Neural cell (in vitro differentiated cells): ENCODE measurements at regions not wholly inside any gene's neighbourhood (a gene's known extent, or its start where the extent isn't known, plus 50 kb on each side); places are given as distances from the start of the nearest gene placed in this dataset.
"Not testable (repeated sequence)": the region's sequence is repeated elsewhere in the genome, so short reads cannot be mapped to it uniquely, and the experiment has no call there.

Experiments used
- H2AFZ ChIP-seq: fragments of 200-600, 300-800 bp; sonication (generic), shearing (Covaris generic); 2 replicates; pipeline ENCODE4 v1.6.0; 2014; ENCODE audit warnings: low read depth, mild to moderate bottlenecking, antibody characterized with exemption, low read length, moderate library complexity
- H3F3A ChIP-seq: fragments of 200-600 bp; shearing (Covaris generic); 2 replicates; pipeline ENCODE4 v1.6.1; 2016; ENCODE audit warnings: mild to moderate bottlenecking, moderate library complexity, mixed read lengths, antibody characterized with exemption, low read length; ENCODE audit not compliant: insufficient read depth, poor library complexity, severe bottlenecking
- H3K27ac ChIP-seq: fragments of 200-600, 300-800 bp; sonication (generic), shearing (Covaris generic); 2 replicates; pipeline ENCODE4 v1.5.1; 2014; ENCODE audit warnings: mild to moderate bottlenecking, low read length, moderate library complexity
- H3K27me3 ChIP-seq: fragments of 300-800, 200-600 bp; sonication (generic), shearing (Covaris generic); 2 replicates; pipeline ENCODE4 v1.6.0; 2014; ENCODE audit warnings: mild to moderate bottlenecking, low read depth, low read length, moderate library complexity; ENCODE audit not compliant: insufficient read depth
- H3K36me3 ChIP-seq: fragments of 300-800, 200-600 bp; sonication (generic), shearing (Covaris generic); 2 replicates; pipeline ENCODE4 v1.5.1; 2014; ENCODE audit warnings: mild to moderate bottlenecking, antibody characterized with exemption, low read length, moderate library complexity; ENCODE audit not compliant: insufficient read depth
- H3K4me2 ChIP-seq: fragments of 300-800, 200-600 bp; sonication (generic), shearing (Covaris generic); 2 replicates; pipeline ENCODE4 v1.6.0; 2014; ENCODE audit warnings: mild to moderate bottlenecking, low read length
- H3K4me3 ChIP-seq: fragments of 300-800, 200-600 bp; sonication (generic), shearing (Covaris generic); 2 replicates; pipeline ENCODE4 v1.5.1; 2014; ENCODE audit warnings: mild to moderate bottlenecking, low read length, moderate library complexity
- H3K79me2 ChIP-seq: fragments of 200-600 bp; shearing (Covaris generic); replicated peaks from 2 replicates; pipeline ENCODE4 v1.6.0; 2014; ENCODE audit warnings: mild to moderate bottlenecking, low read length, moderate library complexity; ENCODE audit not compliant: insufficient read depth
- H3K9ac ChIP-seq: fragments of 300-800, 200-600 bp; sonication (generic), shearing (Covaris generic); 2 replicates; pipeline ENCODE4 v1.6.1; 2016; ENCODE audit warnings: mild to moderate bottlenecking, low read length, mixed read lengths
- H3K9me2 ChIP-seq: fragments of 200-600 bp; shearing (Covaris generic); 2 replicates; pipeline ENCODE4 v1.6.1; 2016; ENCODE audit warnings: mild to moderate bottlenecking, low read length, mixed read lengths; ENCODE audit not compliant: insufficient read depth
- H3K9me3 ChIP-seq: fragments of 200-600, 300-800 bp; sonication (generic), shearing (Covaris generic); 2 replicates; pipeline ENCODE4 v1.6.1; 2016; ENCODE audit warnings: mild to moderate bottlenecking, mixed run types, low read length, moderate library complexity, mixed read lengths
- H4K20me1 ChIP-seq: fragments of 200-600 bp; shearing (Covaris generic); 2 replicates; pipeline ENCODE4 v1.6.1; 2016; ENCODE audit warnings: mild to moderate bottlenecking, mixed run types; ENCODE audit not compliant: insufficient read depth
- CTCF ChIP-seq: fragments of 450-650 bp; IDR thresholded peaks from 2 replicates; pipeline ENCODE4 v1.5.1; 2014; ENCODE audit warnings: antibody characterized with exemption, mild to moderate bottlenecking, moderate library complexity; ENCODE audit not compliant: poor library complexity, severe bottlenecking
- EP300 ChIP-seq: fragments of 450-650 bp; conservative IDR thresholded peaks from 2 replicates; pipeline ENCODE4 v1.6.1; 2014; ENCODE audit warnings: antibody characterized with exemption, mild to moderate bottlenecking, moderate library complexity; ENCODE audit not compliant: poor library complexity, severe bottlenecking
- EZH2 ChIP-seq: fragments of 200-600, 300-800 bp; shearing (Covaris generic), sonication (generic); IDR thresholded peaks from 2 replicates; pipeline ENCODE4 v1.6.1; 2014; ENCODE audit warnings: antibody characterized with exemption, low read length, borderline replicate concordance, mild to moderate bottlenecking; ENCODE audit not compliant: insufficient read depth, poor library complexity, severe bottlenecking
- MXI1 ChIP-seq: fragments of 450-650 bp; conservative IDR thresholded peaks from 2 replicates; pipeline ENCODE4 v1.6.1; 2014; ENCODE audit warnings: antibody characterized with exemption, mild to moderate bottlenecking; ENCODE audit not compliant: poor library complexity, severe bottlenecking
- POLR2AphosphoS5 ChIP-seq: IDR thresholded peaks from 2 replicates; pipeline ENCODE4 v1.6.1; 2012
- RAD21 ChIP-seq: fragments of 450-650 bp; conservative IDR thresholded peaks from 2 replicates; pipeline ENCODE4 v1.6.1; 2014; ENCODE audit warnings: antibody characterized with exemption, mild to moderate bottlenecking, moderate library complexity
- SMC3 ChIP-seq: fragments of 450-650 bp; conservative IDR thresholded peaks from 2 replicates; pipeline ENCODE4 v1.6.1; 2014; ENCODE audit warnings: antibody characterized with exemption, mild to moderate bottlenecking, moderate library complexity; ENCODE audit not compliant: poor library complexity
- TAF1 ChIP-seq: IDR thresholded peaks from 2 replicates; pipeline ENCODE4 v1.6.1; 2012; ENCODE audit warnings: low read depth
- TF ChIP-seq, protein P1 (sequence below): IDR thresholded peaks from 2 replicates; pipeline ENCODE4 v1.6.1; 2012; ENCODE audit warnings: borderline replicate concordance

DNA sequence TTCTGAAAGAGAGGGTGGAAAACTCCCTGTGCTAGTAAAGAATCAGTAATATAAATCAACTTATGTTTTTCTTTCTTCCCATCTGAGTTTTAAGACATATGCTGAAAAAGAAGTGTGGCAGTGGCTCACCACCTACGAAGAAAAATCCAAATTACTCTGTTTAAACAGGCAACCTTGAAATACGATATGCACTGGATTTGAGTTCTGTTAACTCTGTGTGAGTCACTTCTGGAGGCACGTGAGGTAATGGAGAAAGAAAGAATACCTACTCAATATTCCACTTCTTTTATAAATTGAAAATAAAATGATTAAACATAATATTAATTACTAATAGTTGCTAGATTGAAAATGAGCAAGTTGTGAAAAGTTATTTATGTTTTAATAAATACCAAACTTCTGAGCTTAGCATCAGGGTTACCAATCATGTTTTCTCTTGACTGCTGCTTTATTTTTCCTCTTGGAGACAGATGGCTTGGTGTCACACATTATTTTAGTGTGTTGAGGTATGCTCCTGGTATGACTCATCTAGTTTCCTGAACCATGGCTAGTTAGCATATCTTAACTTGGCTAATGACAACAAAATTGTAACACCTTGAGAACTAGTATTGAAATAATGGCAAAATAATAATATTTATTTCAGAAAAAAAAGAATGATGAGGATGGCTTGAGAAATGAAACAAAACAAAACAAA lies 1705.5 kb upstream of the PIK3C3 start:
- H3F3A ChIP-seq: no peaks in the 10 kb centered on the region
- no peaks in the 10 kb centered on the region for H3K9me2 ChIP-seq
- H3K4me3 ChIP-seq: no peak overlapping the region
- no peak overlapping the region for H2AFZ ChIP-seq
- H3K4me2 ChIP-seq: no peak overlapping the region
- H3K36me3 ChIP-seq: no peaks in the 10 kb centered on the region
- no peaks in the 10 kb centered on the region for H3K79me2 ChIP-seq
- H3K9ac ChIP-seq: no peak overlapping the region
- H4K20me1 ChIP-seq: no peaks in the 10 kb centered on the region
- no peak overlapping the region for H3K27ac ChIP-seq
- H3K27me3 ChIP-seq: no peaks in the 10 kb centered on the region
- TF ChIP-seq EZH2 (no peak), MXI1 (no peak), POLR2AphosphoS5 (no peak), TAF1 (no peak)
- H3K9me3 ChIP-seq: no peaks in the 10 kb centered on the region

- not testable (repeated sequence) for H3K9me3 ChIP-seq, H3K4me2 ChIP-seq, H3K36me3 ChIP-seq, H2AFZ ChIP-seq, H3K27ac ChIP-seq, H3K9me2 ChIP-seq, H3K79me2 ChIP-seq, H3F3A ChIP-seq, H3K4me3 ChIP-seq, H3K27me3 ChIP-seq, H3K9ac ChIP-seq, H4K20me1 ChIP-seq
These were observed 1709.4 kb upstream of the PIK3C3 start for GRCh38 chr18:40245612-40246011.

- Histone ChIP-seq H2AFZ (no peak overlapping the region), H3K4me3 (no peak overlapping the region), H3K79me2 (no peaks in the 10 kb centered on the region), H3F3A (no peaks in the 10 kb centered on the region), H4K20me1 (no peaks in the 10 kb centered on the region), H3K27ac (no peak overlapping the region), H3K9ac (no peak overlapping the region), H3K4me2 (no peak overlapping the region), H3K27me3 (no peaks in the 10 kb centered on the region), H3K9me3 (no peaks in the 10 kb centered on the region), H3K36me3 (no peaks in the 10 kb centered on the region), H3K9me2 (no peaks in the 10 kb centered on the region)
- TF ChIP-seq EP300: peak; percentile 65
- TF ChIP-seq TAF1: no peak
- TF ChIP-seq POLR2AphosphoS5: peak; percentile 19
These were observed 1711.4 kb upstream of the PIK3C3 start for GRCh38 chr18:40243607-40244006.

GRCh38 chr18:40235836-40236235 lies 1719.2 kb upstream of the PIK3C3 start:
- Histone ChIP-seq H3K4me2 (no peak overlapping the region), H3K27ac (no peak overlapping the region)
- TF ChIP-seq, protein P1, sequence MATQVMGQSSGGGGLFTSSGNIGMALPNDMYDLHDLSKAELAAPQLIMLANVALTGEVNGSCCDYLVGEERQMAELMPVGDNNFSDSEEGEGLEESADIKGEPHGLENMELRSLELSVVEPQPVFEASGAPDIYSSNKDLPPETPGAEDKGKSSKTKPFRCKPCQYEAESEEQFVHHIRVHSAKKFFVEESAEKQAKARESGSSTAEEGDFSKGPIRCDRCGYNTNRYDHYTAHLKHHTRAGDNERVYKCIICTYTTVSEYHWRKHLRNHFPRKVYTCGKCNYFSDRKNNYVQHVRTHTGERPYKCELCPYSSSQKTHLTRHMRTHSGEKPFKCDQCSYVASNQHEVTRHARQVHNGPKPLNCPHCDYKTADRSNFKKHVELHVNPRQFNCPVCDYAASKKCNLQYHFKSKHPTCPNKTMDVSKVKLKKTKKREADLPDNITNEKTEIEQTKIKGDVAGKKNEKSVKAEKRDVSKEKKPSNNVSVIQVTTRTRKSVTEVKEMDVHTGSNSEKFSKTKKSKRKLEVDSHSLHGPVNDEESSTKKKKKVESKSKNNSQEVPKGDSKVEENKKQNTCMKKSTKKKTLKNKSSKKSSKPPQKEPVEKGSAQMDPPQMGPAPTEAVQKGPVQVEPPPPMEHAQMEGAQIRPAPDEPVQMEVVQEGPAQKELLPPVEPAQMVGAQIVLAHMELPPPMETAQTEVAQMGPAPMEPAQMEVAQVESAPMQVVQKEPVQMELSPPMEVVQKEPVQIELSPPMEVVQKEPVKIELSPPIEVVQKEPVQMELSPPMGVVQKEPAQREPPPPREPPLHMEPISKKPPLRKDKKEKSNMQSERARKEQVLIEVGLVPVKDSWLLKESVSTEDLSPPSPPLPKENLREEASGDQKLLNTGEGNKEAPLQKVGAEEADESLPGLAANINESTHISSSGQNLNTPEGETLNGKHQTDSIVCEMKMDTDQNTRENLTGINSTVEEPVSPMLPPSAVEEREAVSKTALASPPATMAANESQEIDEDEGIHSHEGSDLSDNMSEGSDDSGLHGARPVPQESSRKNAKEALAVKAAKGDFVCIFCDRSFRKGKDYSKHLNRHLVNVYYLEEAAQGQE: no peak
- TF ChIP-seq EP300: no peak
- TF ChIP-seq SMC3: no peak
- no peak for TF ChIP-seq CTCF
- no peak for TF ChIP-seq POLR2AphosphoS5
- TF ChIP-seq RAD21: no peak
- no peak for TF ChIP-seq MXI1
- TF ChIP-seq TAF1: no peak
- no peak for TF ChIP-seq EZH2

More at GRCh38 chr18:40235836-40236235, 1719.2 kb upstream of the PIK3C3 start:
- Histone ChIP-seq H4K20me1 (no peaks in the 10 kb centered on the region), H2AFZ (no peak overlapping the region), H3K9ac (no peak overlapping the region), H3K9me3 (no peaks in the 10 kb centered on the region), H3K27me3 (no peaks in the 10 kb centered on the region), H3K79me2 (no peaks in the 10 kb centered on the region), H3F3A (no peaks in the 10 kb centered on the region), H3K4me3 (no peak overlapping the region), H3K9me2 (no peaks in the 10 kb centered on the region), H3K36me3 (no peaks in the 10 kb centered on the region)
